WTC11 (cell line): ENCODE measurements at regions not wholly inside any gene's neighbourhood (a gene's known extent, or its start where the extent isn't known, plus 50 kb on each side); places are given as distances from the start of the nearest gene placed in this dataset.

Experiments
- ATAC-seq: fragments of 200-7000 bp; cut with Tn5 transposase; 2 replicates; pipeline ENCODE4 v1.10.0; 2021; ENCODE audit warnings: mild to moderate bottlenecking, moderate library complexity
- CTCF ChIA-PET: fragments of 300-600 bp; sonication (Branson Sonifier 250); formaldehyde crosslinking; loops from one replicate; lab custom pipeline; 2021; ENCODE audit warnings: antibody characterized with exemption; lab: Charles Lee
- POLR2A ChIA-PET: fragments of 350-600 bp; sonication (Branson Sonifier 250); formaldehyde crosslinking; loops from one replicate; lab custom pipeline; 2021; ENCODE audit warnings: antibody characterized with exemption; lab: Charles Lee
- DNase-seq: peaks from one replicate; pipeline ENCODE4 v3.0.0; 2021; ENCODE audit warnings: low spot score
- H3K27ac Mint-ChIP-seq: 2 replicates; pipeline ENCODE4 v1.8.0; 2021; ENCODE audit warnings: mixed read lengths
- H3K27me3 Mint-ChIP-seq: 2 replicates; pipeline ENCODE4 v1.8.0; 2021; ENCODE audit warnings: low read depth, mild to moderate bottlenecking, moderate library complexity, mixed read lengths
- H3K36me3 Mint-ChIP-seq: 2 replicates; pipeline ENCODE4 v1.8.0; 2021; ENCODE audit warnings: mixed read lengths
- H3K4me1 Mint-ChIP-seq: 2 replicates; pipeline ENCODE4 v1.8.0; 2022; ENCODE audit warnings: mixed read lengths
- H3K4me3 Mint-ChIP-seq: 2 replicates; pipeline ENCODE4 v1.8.0; 2021; ENCODE audit warnings: mild to moderate bottlenecking, moderate library complexity, mixed read lengths
- H3K9me3 Mint-ChIP-seq: 2 replicates; pipeline ENCODE4 v1.8.0; 2021; ENCODE audit warnings: mixed read lengths
- ATF1 ChIP-seq: sonication (generic); formaldehyde crosslinking; IDR thresholded peaks from 2 replicates; pipeline ENCODE4 v1.8.1; 2023; ENCODE audit warnings: mild to moderate bottlenecking, moderate library complexity, missing genetic modification reagents
- ETV6 ChIP-seq: sonication (generic); formaldehyde crosslinking; IDR thresholded peaks from 2 replicates; pipeline ENCODE4 v1.8.1; 2022; ENCODE audit warnings: mild to moderate bottlenecking, missing genetic modification reagents
- FOXP1 ChIP-seq: sonication (generic); formaldehyde crosslinking; IDR thresholded peaks from 2 replicates; pipeline ENCODE4 v1.8.0; 2022; ENCODE audit warnings: missing genetic modification reagents, mild to moderate bottlenecking, moderate library complexity, borderline replicate concordance
- FOXP4 ChIP-seq: sonication (generic); formaldehyde crosslinking; IDR thresholded peaks from 2 replicates; pipeline ENCODE4 v1.8.0; 2022; ENCODE audit warnings: mild to moderate bottlenecking, missing genetic modification reagents
- JUN ChIP-seq: sonication (generic); formaldehyde crosslinking; IDR thresholded peaks from 2 replicates; pipeline ENCODE4 v1.8.0; 2023; ENCODE audit warnings: mild to moderate bottlenecking, missing genetic modification reagents
- MXD4 ChIP-seq: fragments of 250-450 bp; sonication (Bioruptor Pico); IDR thresholded peaks from 2 replicates; pipeline ENCODE4 v1.8.0; 2021; ENCODE audit warnings: mild to moderate bottlenecking, moderate library complexity, borderline replicate concordance
- PRRX2 ChIP-seq: fragments of 250-450 bp; sonication (Bioruptor Pico); IDR thresholded peaks from 2 replicates; pipeline ENCODE4 v1.8.0; 2021; ENCODE audit warnings: mild to moderate bottlenecking
- RELA ChIP-seq: sonication (generic); formaldehyde crosslinking; IDR thresholded peaks from 2 replicates; pipeline ENCODE4 v1.8.1; 2022; ENCODE audit warnings: missing genetic modification reagents, mild to moderate bottlenecking, borderline replicate concordance
- SMAD3 ChIP-seq: sonication (generic); formaldehyde crosslinking; IDR thresholded peaks from 2 replicates; pipeline ENCODE4 v1.8.0; 2022; ENCODE audit warnings: missing genetic modification reagents, mild to moderate bottlenecking, borderline replicate concordance
- SMAD4 ChIP-seq: sonication (generic); formaldehyde crosslinking; IDR thresholded peaks from 2 replicates; pipeline ENCODE4 v1.8.0; 2022; ENCODE audit warnings: mild to moderate bottlenecking, missing genetic modification reagents
- SOX15 ChIP-seq: fragments of 250-450 bp; sonication (Bioruptor Pico); IDR thresholded peaks from 2 replicates; pipeline ENCODE4 v1.9.0; 2021; ENCODE audit warnings: mild to moderate bottlenecking
- TEAD1 ChIP-seq: sonication (generic); formaldehyde crosslinking; IDR thresholded peaks from 2 replicates; pipeline ENCODE4 v1.8.0; 2022; ENCODE audit warnings: mild to moderate bottlenecking, missing genetic modification reagents
- USF1 ChIP-seq: sonication (generic); formaldehyde crosslinking; IDR thresholded peaks from 2 replicates; pipeline ENCODE4 v1.8.0; 2022; ENCODE audit warnings: mild to moderate bottlenecking, missing genetic modification reagents
- ZBTB21 ChIP-seq: sonication (generic); formaldehyde crosslinking; IDR thresholded peaks from 2 replicates; pipeline ENCODE4 v1.8.1; 2023; ENCODE audit warnings: mild to moderate bottlenecking, missing genetic modification reagents, borderline replicate concordance
- ZNF232 ChIP-seq: sonication (generic); formaldehyde crosslinking; IDR thresholded peaks from 2 replicates; pipeline ENCODE4 v1.8.0; 2022; ENCODE audit warnings: mild to moderate bottlenecking, missing genetic modification reagents
- ZNF416 ChIP-seq: fragments of 250-450 bp; sonication (Bioruptor Pico); IDR thresholded peaks from 2 replicates; pipeline ENCODE4 v1.9.0; 2021; ENCODE audit warnings: mild to moderate bottlenecking, inconsistent platforms
- ZNF512 ChIP-seq: sonication (generic); formaldehyde crosslinking; IDR thresholded peaks from 2 replicates; pipeline ENCODE4 v1.8.1; 2022; ENCODE audit warnings: missing genetic modification reagents, borderline replicate concordance
- TF ChIP-seq, protein P1 (sequence below): sonication (generic); formaldehyde crosslinking; IDR thresholded peaks from 2 replicates; pipeline ENCODE4 v1.8.1; 2022; ENCODE audit warnings: low read depth, missing genetic modification reagents, borderline replicate concordance
- TF ChIP-seq, protein P2 (sequence below): fragments of 250-450 bp; sonication (Bioruptor Pico); IDR thresholded peaks from 2 replicates; pipeline ENCODE4 v2.1.2; 2022; ENCODE audit warnings: mild to moderate bottlenecking, moderate library complexity
- TF ChIP-seq, protein P3 (sequence below): sonication (generic); formaldehyde crosslinking; IDR thresholded peaks from 2 replicates; pipeline ENCODE4 v1.8.1; 2023; ENCODE audit warnings: mild to moderate bottlenecking, missing genetic modification reagents
- TF ChIP-seq, protein P4 (sequence below): sonication (generic); formaldehyde crosslinking; IDR thresholded peaks from 2 replicates; pipeline ENCODE4 v1.8.0; 2022; ENCODE audit warnings: mild to moderate bottlenecking, missing genetic modification reagents

GRCh38 chr2:48235076-48235475 is 79.4 kb upstream of the FOXN2 start:
- ATAC-seq (no peak), DNase-seq (no peak)
- TF ChIP-seq SMAD4 (CRISPR knock-in tag) (no peak), SOX15 (CRISPR knock-in tag) (no peak), FOXP1 (CRISPR knock-in tag) (no peak), ETV6 (CRISPR knock-in tag) (no peak), MXD4 (CRISPR knock-in tag) (no peak), USF1 (CRISPR knock-in tag) (no peak), RELA (CRISPR knock-in tag) (no peak)
- Mint-ChIP-seq H3K4me3 (no peak overlapping the region), H3K4me1 (no peaks in the 10 kb centered on the region), H3K27ac (no peak overlapping the region), H3K27me3 (no peaks in the 10 kb centered on the region), H3K36me3 (no peaks in the 10 kb centered on the region), H3K9me3 (peaks cover 6% of the 10 kb centered on the region)
- ChIA-PET POLR2A (no interaction called here), CTCF (no interaction called here)

DNA sequence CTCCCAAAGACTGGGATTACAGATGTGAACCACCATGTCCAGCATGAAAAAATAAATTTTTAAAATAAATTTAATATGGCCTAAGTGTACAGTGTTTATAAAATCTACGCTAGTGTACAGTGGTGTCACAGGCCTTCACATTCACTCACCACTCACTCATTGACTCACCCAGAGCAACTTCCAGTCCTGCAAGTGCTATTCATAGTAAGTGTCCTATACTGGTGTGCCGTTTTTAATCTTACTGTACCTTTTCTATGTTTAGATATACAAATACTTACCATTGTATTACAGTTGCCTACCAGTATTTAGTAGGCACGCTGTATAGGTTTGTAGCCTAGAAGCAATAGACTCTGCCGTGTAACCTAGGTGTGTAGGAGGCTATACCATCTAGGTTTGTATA is 76.1 kb upstream of the FOXN2 start:
- ATAC-seq (no peak), DNase-seq (no peak)
- peaks cover 6% of the 10 kb centered on the region for H3K9me3 Mint-ChIP-seq
- ChIA-PET POLR2A (no interaction called here), CTCF (no interaction called here)
- H3K36me3 Mint-ChIP-seq, result no peaks in the 10 kb centered on the region
- H3K27me3 Mint-ChIP-seq, result no peaks in the 10 kb centered on the region
- TF ChIP-seq ZBTB21 (no peak), ZNF416 (CRISPR knock-in tag) (no peak), PRRX2 (CRISPR knock-in tag) (no peak), ZNF512 (CRISPR knock-in tag) (no peak), ATF1 (no peak)
- TF ChIP-seq, protein P1, sequence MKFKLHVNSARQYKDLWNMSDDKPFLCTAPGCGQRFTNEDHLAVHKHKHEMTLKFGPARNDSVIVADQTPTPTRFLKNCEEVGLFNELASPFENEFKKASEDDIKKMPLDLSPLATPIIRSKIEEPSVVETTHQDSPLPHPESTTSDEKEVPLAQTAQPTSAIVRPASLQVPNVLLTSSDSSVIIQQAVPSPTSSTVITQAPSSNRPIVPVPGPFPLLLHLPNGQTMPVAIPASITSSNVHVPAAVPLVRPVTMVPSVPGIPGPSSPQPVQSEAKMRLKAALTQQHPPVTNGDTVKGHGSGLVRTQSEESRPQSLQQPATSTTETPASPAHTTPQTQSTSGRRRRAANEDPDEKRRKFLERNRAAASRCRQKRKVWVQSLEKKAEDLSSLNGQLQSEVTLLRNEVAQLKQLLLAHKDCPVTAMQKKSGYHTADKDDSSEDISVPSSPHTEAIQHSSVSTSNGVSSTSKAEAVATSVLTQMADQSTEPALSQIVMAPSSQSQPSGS (CRISPR knock-in tag), result no peak
- H3K27ac Mint-ChIP-seq, result no peak overlapping the region
- H3K4me1 Mint-ChIP-seq, result no peaks in the 10 kb centered on the region
- no peak overlapping the region for H3K4me3 Mint-ChIP-seq

DNA sequence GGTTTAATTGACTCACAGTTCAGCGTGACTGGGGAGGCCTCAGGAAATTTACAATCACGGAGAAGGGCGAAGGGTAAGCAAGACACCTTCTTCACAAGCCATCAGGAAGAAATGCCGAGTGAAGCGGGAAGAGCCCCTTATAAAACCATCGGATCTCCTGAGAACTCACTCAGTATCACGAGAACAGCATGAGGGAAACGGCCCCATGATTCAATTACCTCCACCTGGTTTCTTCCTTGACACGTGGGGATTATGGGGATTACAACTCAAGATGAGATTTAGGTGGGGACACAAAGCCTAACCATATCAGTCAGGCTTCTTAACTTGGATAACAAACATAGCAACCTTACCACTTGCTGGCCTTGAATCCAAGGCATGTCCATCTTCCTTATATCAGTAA is 73.6 kb upstream of the FOXN2 start:
- no peak overlapping the region for H3K27ac Mint-ChIP-seq
- CTCF ChIA-PET, result no interaction called here
- H3K27me3 Mint-ChIP-seq, result no peaks in the 10 kb centered on the region
- no peak overlapping the region for H3K4me3 Mint-ChIP-seq
- H3K4me1 Mint-ChIP-seq, result no peaks in the 10 kb centered on the region
- DNase-seq, result no peak
- H3K9me3 Mint-ChIP-seq, result peaks cover 6% of the 10 kb centered on the region
- H3K36me3 Mint-ChIP-seq, result no peaks in the 10 kb centered on the region
- POLR2A ChIA-PET, result no interaction called here
- ATAC-seq, result no peak
- TF ChIP-seq, protein P2, sequence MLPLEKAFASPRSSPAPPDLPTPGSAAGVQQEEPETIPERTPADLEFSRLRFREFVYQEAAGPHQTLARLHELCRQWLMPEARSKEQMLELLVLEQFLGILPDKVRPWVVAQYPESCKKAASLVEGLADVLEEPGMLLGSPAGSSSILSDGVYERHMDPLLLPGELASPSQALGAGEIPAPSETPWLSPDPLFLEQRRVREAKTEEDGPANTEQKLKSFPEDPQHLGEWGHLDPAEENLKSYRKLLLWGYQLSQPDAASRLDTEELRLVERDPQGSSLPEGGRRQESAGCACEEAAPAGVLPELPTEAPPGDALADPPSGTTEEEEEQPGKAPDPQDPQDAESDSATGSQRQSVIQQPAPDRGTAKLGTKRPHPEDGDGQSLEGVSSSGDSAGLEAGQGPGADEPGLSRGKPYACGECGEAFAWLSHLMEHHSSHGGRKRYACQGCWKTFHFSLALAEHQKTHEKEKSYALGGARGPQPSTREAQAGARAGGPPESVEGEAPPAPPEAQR (CRISPR knock-in tag), result no peak
- no peak for TF ChIP-seq FOXP4 (CRISPR knock-in tag)
- no peak for TF ChIP-seq TEAD1
- no peak for TF ChIP-seq SMAD4 (CRISPR knock-in tag)
- TF ChIP-seq, protein P3, sequence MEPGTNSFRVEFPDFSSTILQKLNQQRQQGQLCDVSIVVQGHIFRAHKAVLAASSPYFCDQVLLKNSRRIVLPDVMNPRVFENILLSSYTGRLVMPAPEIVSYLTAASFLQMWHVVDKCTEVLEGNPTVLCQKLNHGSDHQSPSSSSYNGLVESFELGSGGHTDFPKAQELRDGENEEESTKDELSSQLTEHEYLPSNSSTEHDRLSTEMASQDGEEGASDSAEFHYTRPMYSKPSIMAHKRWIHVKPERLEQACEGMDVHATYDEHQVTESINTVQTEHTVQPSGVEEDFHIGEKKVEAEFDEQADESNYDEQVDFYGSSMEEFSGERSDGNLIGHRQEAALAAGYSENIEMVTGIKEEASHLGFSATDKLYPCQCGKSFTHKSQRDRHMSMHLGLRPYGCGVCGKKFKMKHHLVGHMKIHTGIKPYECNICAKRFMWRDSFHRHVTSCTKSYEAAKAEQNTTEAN, result no peak
- TF ChIP-seq SMAD3, result no peak
- no peak for TF ChIP-seq JUN (CRISPR knock-in tag)
- TF ChIP-seq, protein P4, sequence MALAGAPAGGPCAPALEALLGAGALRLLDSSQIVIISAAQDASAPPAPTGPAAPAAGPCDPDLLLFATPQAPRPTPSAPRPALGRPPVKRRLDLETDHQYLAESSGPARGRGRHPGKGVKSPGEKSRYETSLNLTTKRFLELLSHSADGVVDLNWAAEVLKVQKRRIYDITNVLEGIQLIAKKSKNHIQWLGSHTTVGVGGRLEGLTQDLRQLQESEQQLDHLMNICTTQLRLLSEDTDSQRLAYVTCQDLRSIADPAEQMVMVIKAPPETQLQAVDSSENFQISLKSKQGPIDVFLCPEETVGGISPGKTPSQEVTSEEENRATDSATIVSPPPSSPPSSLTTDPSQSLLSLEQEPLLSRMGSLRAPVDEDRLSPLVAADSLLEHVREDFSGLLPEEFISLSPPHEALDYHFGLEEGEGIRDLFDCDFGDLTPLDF (CRISPR knock-in tag), result no peak
- TF ChIP-seq ZNF232, result no peak
